H1 (cell line): ENCODE measurements at regions not wholly inside any gene's neighbourhood (a gene's known extent, or its start where the extent isn't known, plus 50 kb on each side); places are given as distances from the start of the nearest gene placed in this dataset.

Source experiments
- CTCF ChIA-PET: fragments of 300-600 bp; sonication (Branson Sonifier 250); formaldehyde crosslinking; loops from one replicate; lab custom pipeline; 2021; ENCODE audit not compliant: partially characterized antibody; lab: Charles Lee
- POLR2A ChIA-PET: fragments of 300-600 bp; sonication (Branson Sonifier 250); formaldehyde crosslinking; loops from one replicate; lab custom pipeline; 2021; ENCODE audit warnings: inconsistent platforms; ENCODE audit not compliant: partially characterized antibody; lab: Charles Lee
- DNase-seq, 2 experiments: peaks; one replicate each; pipeline versions ENCODE4 v3.0.0 to v3.0.0-alpha.2; 2010 to 2022; ENCODE audit warnings: low spot score in 2 of 2, low read depth in 1 of 2, mixed read lengths in 1 of 2
- FAIRE-seq: peaks from 2 replicates; lab custom pipeline; 2011; peaks lifted over from hg19 to GRCh38; lab: Jason Lieb, UNC
- H2AFZ ChIP-seq: 2 replicates; pipeline ENCODE4 v1.8.1; 2012; ENCODE audit warnings: low read length, inconsistent platforms
- H2AK5ac ChIP-seq: 2 replicates; pipeline ENCODE4 v1.6.1; 2013; ENCODE audit warnings: low read depth, low read length
- H2BK120ac ChIP-seq: replicated peaks from 2 replicates; pipeline ENCODE3; 2013; ENCODE audit warnings: low read depth, low read length, inconsistent platforms
- H2BK12ac ChIP-seq: 2 replicates; pipeline ENCODE4 v1.6.1; 2013; ENCODE audit warnings: low read depth, low read length
- H2BK15ac ChIP-seq: 2 replicates; pipeline ENCODE4 v1.6.1; 2013; ENCODE audit warnings: low read length
- H2BK20ac ChIP-seq: 2 replicates; pipeline ENCODE4 v1.6.1; 2013; ENCODE audit warnings: low read length
- H2BK5ac ChIP-seq: 2 replicates; pipeline ENCODE4 v1.6.1; 2013; ENCODE audit warnings: low read depth, low read length
- H3K14ac ChIP-seq: 2 replicates; pipeline ENCODE4 v1.6.1; 2013; ENCODE audit warnings: inconsistent platforms; ENCODE audit not compliant: insufficient read length
- H3K18ac ChIP-seq: 2 replicates; pipeline ENCODE4 v1.6.1; 2013; ENCODE audit warnings: low read length; ENCODE audit errors: extremely low read depth
- H3K23ac ChIP-seq: 2 replicates; pipeline ENCODE4 v1.6.1; 2013; ENCODE audit warnings: inconsistent platforms; ENCODE audit not compliant: insufficient read length
- H3K23me2 ChIP-seq: 2 replicates; pipeline ENCODE4 v1.6.1; 2013; ENCODE audit warnings: low read depth, low read length
- H3K27ac ChIP-seq: 2 replicates; pipeline ENCODE4 v1.6.1; 2011; ENCODE audit warnings: low read depth, low read length, inconsistent platforms
- H3K27me3 ChIP-seq, 4 experiments: replicated peaks in 1 of 4; 1 replicate in 1 of 4; 2 replicates in 3 of 4; pipeline versions ENCODE4 v1.6.1 to v1.8.1; 2011 to 2013; ENCODE audit warnings: low read length in 3 of 4, mild to moderate bottlenecking in 3 of 4, inconsistent platforms in 2 of 4, mixed read lengths in 2 of 4, moderate library complexity in 1 of 4; ENCODE audit not compliant: control insufficient read depth in 3 of 4, insufficient read depth in 3 of 4; ENCODE audit errors: extremely low read depth in 1 of 4
- H3K36me3 ChIP-seq, 4 experiments: 2 replicates each; pipeline versions ENCODE4 v1.6.1 to v1.8.1; 2011 to 2013; ENCODE audit warnings: mild to moderate bottlenecking in 4 of 4, low read length in 3 of 4, moderate library complexity in 2 of 4, control low read depth in 1 of 4, inconsistent platforms in 1 of 4; ENCODE audit not compliant: insufficient read depth in 4 of 4, control insufficient read depth in 2 of 4
- H3K4ac ChIP-seq: replicated peaks from 2 replicates; pipeline ENCODE3; 2013; ENCODE audit warnings: low read length, low read depth, mixed read lengths, inconsistent platforms; ENCODE audit not compliant: insufficient read length
- H3K4me1 ChIP-seq, 4 experiments: replicated peaks in 1 of 4; 1 replicate in 1 of 4; 2 replicates in 3 of 4; pipeline versions ENCODE4 v1.6.1 to v1.8.1; 2011 to 2013; ENCODE audit warnings: low read length in 3 of 4, inconsistent platforms in 2 of 4, mixed read lengths in 1 of 4; ENCODE audit not compliant: insufficient read depth in 4 of 4, control insufficient read depth in 3 of 4
- H3K4me2 ChIP-seq, 2 experiments: 2 replicates each; pipeline versions ENCODE4 v1.6.1 to v1.8.1; 2011 to 2013; ENCODE audit warnings: low read depth in 2 of 2, low read length in 2 of 2, control low read depth in 1 of 2, inconsistent platforms in 1 of 2, mild to moderate bottlenecking in 1 of 2; ENCODE audit not compliant: insufficient read depth in 1 of 2
- H3K4me3 ChIP-seq, 4 experiments: fragments of 200-600, 300-600 bp in 1 of 4; sonication (generic), shearing (Covaris generic), sonication (Bioruptor Twin) in 1 of 4; 2 replicates each; pipeline versions ENCODE4 v1.5.1 to v1.8.1; 2011 to 2016; ENCODE audit warnings: low read length in 4 of 4, low read depth in 3 of 4, control low read depth in 2 of 4, inconsistent platforms in 2 of 4, mild to moderate bottlenecking in 2 of 4, mixed read lengths in 1 of 4, moderate library complexity in 1 of 4; ENCODE audit not compliant: insufficient read depth in 2 of 4; ENCODE audit errors: extremely low read depth in 1 of 4
- H3K56ac ChIP-seq: replicated peaks from 2 replicates; pipeline ENCODE3; 2013; ENCODE audit warnings: low read depth, mild to moderate bottlenecking, mixed read lengths, low read length, inconsistent platforms; ENCODE audit not compliant: insufficient read length
- H3K79me1 ChIP-seq: 2 replicates; pipeline ENCODE4 v1.6.1; 2013; ENCODE audit warnings: low read depth, low read length, control low read depth
- H3K79me2 ChIP-seq, 2 experiments: 2 replicates each; pipeline versions ENCODE4 v1.6.1 to v1.8.1; 2012 to 2013; ENCODE audit warnings: low read length in 2 of 2, mild to moderate bottlenecking in 2 of 2, inconsistent platforms in 1 of 2; ENCODE audit not compliant: insufficient read depth in 2 of 2, control insufficient read depth in 1 of 2
- H3K9ac ChIP-seq, 4 experiments: replicated peaks in 1 of 4; 1 replicate in 1 of 4; 2 replicates in 3 of 4; pipeline versions ENCODE4 v1.6.1 to v1.8.1; 2011 to 2013; ENCODE audit warnings: low read depth in 3 of 4, low read length in 3 of 4, control low read depth in 2 of 4, mild to moderate bottlenecking in 2 of 4, moderate library complexity in 2 of 4, inconsistent platforms in 1 of 4; ENCODE audit errors: extremely low read depth in 1 of 4
- H3K9me3 ChIP-seq, 2 experiments: 2 replicates each; pipeline versions ENCODE4 v1.6.1 to v1.8.1; 2012 to 2013; ENCODE audit warnings: mild to moderate bottlenecking in 2 of 2, moderate library complexity in 2 of 2, control low read depth in 1 of 2, inconsistent platforms in 1 of 2, low read depth in 1 of 2, low read length in 1 of 2, mixed read lengths in 1 of 2; ENCODE audit not compliant: insufficient read depth in 2 of 2
- H4K20me1 ChIP-seq, 2 experiments: replicated peaks in 1 of 2; 2 replicates each; pipeline versions ENCODE3 to v1.8.1; 2011 to 2013; ENCODE audit warnings: inconsistent platforms in 2 of 2, low read length in 2 of 2, mild to moderate bottlenecking in 1 of 2; ENCODE audit not compliant: insufficient read depth in 2 of 2, control insufficient read depth in 1 of 2
- H4K5ac ChIP-seq: 2 replicates; pipeline ENCODE4 v1.6.1; 2013; ENCODE audit warnings: low read length, low read depth, mixed read lengths, inconsistent platforms; ENCODE audit not compliant: insufficient read length
- H4K8ac ChIP-seq: 2 replicates; pipeline ENCODE4 v1.8.0; 2013; ENCODE audit warnings: mild to moderate bottlenecking, moderate library complexity, low read length, inconsistent platforms; ENCODE audit not compliant: insufficient read depth; ENCODE audit errors: extremely low read depth
- H4K91ac ChIP-seq: replicated peaks from 2 replicates; pipeline ENCODE3; 2013; ENCODE audit warnings: low read length, mixed read lengths, inconsistent platforms; ENCODE audit not compliant: insufficient read length
- ATF2 ChIP-seq: IDR thresholded peaks from 2 replicates; pipeline ENCODE4 v1.6.1; 2012; ENCODE audit warnings: low read length, inconsistent platforms
- ATF3 ChIP-seq: IDR thresholded peaks from 2 replicates; pipeline ENCODE4 v1.6.1; 2011; ENCODE audit warnings: low read depth, mild to moderate bottlenecking, low read length; ENCODE audit not compliant: insufficient read depth
- BACH1 ChIP-seq: IDR thresholded peaks from 2 replicates; pipeline ENCODE4 v1.6.1; 2012; ENCODE audit warnings: low read length, improper control_type of control experiment
- CBX8 ChIP-seq: fragments of 300-800, 300-1000 bp; sonication (generic); IDR thresholded peaks from 2 replicates; pipeline ENCODE4 v1.7.1; 2016; ENCODE audit warnings: low read depth, low read length, borderline replicate concordance
- CTBP2 ChIP-seq: IDR thresholded peaks from 2 replicates; pipeline ENCODE4 v1.7.0; 2011; ENCODE audit warnings: borderline replicate concordance, mild to moderate bottlenecking, moderate library complexity, mixed read lengths, low read length; ENCODE audit not compliant: insufficient read depth, insufficient read length
- EGR1 ChIP-seq: IDR thresholded peaks from 2 replicates; pipeline ENCODE4 v1.6.1; 2011; ENCODE audit warnings: low read depth, low read length, borderline replicate concordance
- KDM4A ChIP-seq: IDR thresholded peaks from one replicate; pipeline ENCODE4 v1.7.1; 2012; ENCODE audit warnings: low read depth, mild to moderate bottlenecking, moderate library complexity, low read length, inconsistent platforms; ENCODE audit not compliant: severe bottlenecking
- NRF1 ChIP-seq: IDR thresholded peaks from 2 replicates; pipeline ENCODE4 v1.6.1; 2011; ENCODE audit warnings: mild to moderate bottlenecking, low read depth, low read length, improper control_type of control experiment
- RNF2 ChIP-seq: fragments of 200-900, 300-1000 bp; sonication (generic); IDR thresholded peaks from 2 replicates; pipeline ENCODE4 v1.7.1; 2016; ENCODE audit warnings: borderline replicate concordance, low read depth, mild to moderate bottlenecking, antibody characterized with exemption, low read length; ENCODE audit not compliant: poor library complexity, severe bottlenecking; ENCODE audit errors: missing control alignments
- SIX5 ChIP-seq: IDR thresholded peaks from 2 replicates; pipeline ENCODE4 v1.6.1; 2011; ENCODE audit warnings: mild to moderate bottlenecking, low read depth, low read length
- SP2 ChIP-seq: IDR thresholded peaks from 2 replicates; pipeline ENCODE4 v1.6.1; 2012; ENCODE audit warnings: mild to moderate bottlenecking, low read length, inconsistent platforms
- TAF1 ChIP-seq: IDR thresholded peaks from 2 replicates; pipeline ENCODE4 v1.6.1; 2011; ENCODE audit warnings: mild to moderate bottlenecking, low read depth, low read length
- TBP ChIP-seq: IDR thresholded peaks from 2 replicates; pipeline ENCODE4 v1.6.1; 2011; ENCODE audit warnings: low read depth, low read length, improper control_type of control experiment
- WGBS, 2 experiments: shearing (Covaris generic) in 1 of 2; methylation state at CpG; one replicate each; pipeline versions ENCODE4 v1.1.6 to v1.1.7; 2013 to 2015; ENCODE audit warnings: low lambda C conversion rate in 2 of 2, mixed read lengths in 2 of 2, inconsistent platforms in 1 of 2, low coverage in 1 of 2, missing lambda C conversion rate in 1 of 2; ENCODE audit not compliant: insufficient replicate concordance in 2 of 2, insufficient coverage in 1 of 2, insufficient read length in 1 of 2; ENCODE audit errors: extremely low coverage in 1 of 2, missing lambda C conversion rate in 1 of 2; 5-methylcytosine and 5-hydroxymethylcytosine counted together

GRCh38 chrX:17987783-17988182 is 126.7 kb upstream of the RAI2 start:
- no peak overlapping the region for H3K4me3 ChIP-seq
- H3K27ac ChIP-seq = no peak overlapping the region
- H3K4me2 ChIP-seq = no peak overlapping the region
- no peak overlapping the region for H3K18ac ChIP-seq
- H2AFZ ChIP-seq = no peak overlapping the region
- H2BK20ac ChIP-seq = no peak overlapping the region
- H3K56ac ChIP-seq = no peak overlapping the region
- no peak overlapping the region for H3K14ac ChIP-seq
- H3K36me3 ChIP-seq = no peaks in the 10 kb centered on the region
- no peak overlapping the region for H2AK5ac ChIP-seq
- H2BK12ac ChIP-seq = no peak overlapping the region
- no peaks in the 10 kb centered on the region for H3K9me3 ChIP-seq
- H4K5ac ChIP-seq = no peak overlapping the region
- no peak overlapping the region for H4K91ac ChIP-seq
- WGBS, 2 experiments = 79% methylated on average over 2 of the region's 2 CpGs; no CpG with 5 or more reads in 1 of the 2 experiments
- no peak overlapping the region for H4K8ac ChIP-seq
- no peak overlapping the region for H2BK5ac ChIP-seq
- H3K79me1 ChIP-seq = no peaks in the 10 kb centered on the region
- DNase-seq = no peak
- FAIRE-seq = no peak
- no peak overlapping the region for H3K4ac ChIP-seq
- H3K23me2 ChIP-seq = no peaks in the 10 kb centered on the region
- no peaks in the 10 kb centered on the region for H3K4me1 ChIP-seq
- H3K9ac ChIP-seq = no peak overlapping the region
- H4K20me1 ChIP-seq = no peaks in the 10 kb centered on the region
- no peak overlapping the region for H2BK15ac ChIP-seq
- ChIA-PET CTCF (interaction anchor here (0.8 kb wide), 1 partner anchor 200 kb away, joined by 3 read pairs; no protein-coding TSS in a partner anchor), POLR2A (no interaction called here)
- H2BK120ac ChIP-seq = no peak overlapping the region
- no peaks in the 10 kb centered on the region for H3K79me2 ChIP-seq
- no peaks in the 10 kb centered on the region for H3K27me3 ChIP-seq
- H3K23ac ChIP-seq = no peak overlapping the region
- TF ChIP-seq SP2 (no peak), KDM4A (no peak), SIX5 (no peak), BACH1 (no peak), RNF2 (no peak), NRF1 (no peak), TBP (no peak), ATF2 (no peak), TAF1 (no peak), CTBP2 (no peak), CBX8 (no peak), ATF3 (no peak), EGR1 (no peak)
